Breast epithelium (tissue), 3 donors: ENCODE measurements at regions not wholly inside any gene's neighbourhood (a gene's known extent, or its start where the extent isn't known, plus 50 kb on each side); places are given as distances from the start of the nearest gene placed in this dataset.

Source experiments
- POLR2A ChIP-seq: fragments of 450-650 bp; IDR thresholded peaks from one replicate; pipeline ENCODE4 v1.6.1; 2016; ENCODE audit warnings: antibody characterized with exemption, mild to moderate bottlenecking, moderate library complexity
- POLR2AphosphoS5 ChIP-seq, 3 donors: sonication (generic); formaldehyde crosslinking; IDR thresholded peaks; one replicate each; pipeline ENCODE4 v1.6.1; 2017; ENCODE audit warnings: antibody characterized with exemption in 3 of 3
- TF ChIP-seq, protein P1 (sequence below), 3 donors: fragments of 450-650 bp; IDR thresholded peaks; one replicate each; pipeline ENCODE4 v1.5.1; 2016 to 2017; ENCODE audit warnings: antibody characterized with exemption in 3 of 3, mild to moderate bottlenecking in 3 of 3, moderate library complexity in 3 of 3

DNA sequence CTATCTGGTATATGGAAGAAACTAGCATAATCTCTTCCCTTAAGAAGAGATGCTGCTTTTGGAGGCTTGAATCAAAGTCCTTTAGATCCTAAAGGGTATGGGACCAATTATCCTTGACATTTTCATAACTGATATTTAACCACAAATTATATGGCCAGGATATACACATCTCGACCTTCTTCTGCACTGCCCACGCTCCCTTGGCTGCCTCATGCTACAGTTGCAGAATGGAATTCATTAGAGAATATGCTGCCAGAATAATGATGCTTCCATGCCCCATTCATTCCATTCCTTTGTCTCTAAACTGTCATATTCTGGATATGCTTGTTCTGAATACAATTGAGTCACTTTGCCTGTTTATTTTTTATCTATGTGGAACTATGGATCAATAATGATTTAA is 157.1 kb upstream of the PACRGL start:
- TF ChIP-seq, protein P1, sequence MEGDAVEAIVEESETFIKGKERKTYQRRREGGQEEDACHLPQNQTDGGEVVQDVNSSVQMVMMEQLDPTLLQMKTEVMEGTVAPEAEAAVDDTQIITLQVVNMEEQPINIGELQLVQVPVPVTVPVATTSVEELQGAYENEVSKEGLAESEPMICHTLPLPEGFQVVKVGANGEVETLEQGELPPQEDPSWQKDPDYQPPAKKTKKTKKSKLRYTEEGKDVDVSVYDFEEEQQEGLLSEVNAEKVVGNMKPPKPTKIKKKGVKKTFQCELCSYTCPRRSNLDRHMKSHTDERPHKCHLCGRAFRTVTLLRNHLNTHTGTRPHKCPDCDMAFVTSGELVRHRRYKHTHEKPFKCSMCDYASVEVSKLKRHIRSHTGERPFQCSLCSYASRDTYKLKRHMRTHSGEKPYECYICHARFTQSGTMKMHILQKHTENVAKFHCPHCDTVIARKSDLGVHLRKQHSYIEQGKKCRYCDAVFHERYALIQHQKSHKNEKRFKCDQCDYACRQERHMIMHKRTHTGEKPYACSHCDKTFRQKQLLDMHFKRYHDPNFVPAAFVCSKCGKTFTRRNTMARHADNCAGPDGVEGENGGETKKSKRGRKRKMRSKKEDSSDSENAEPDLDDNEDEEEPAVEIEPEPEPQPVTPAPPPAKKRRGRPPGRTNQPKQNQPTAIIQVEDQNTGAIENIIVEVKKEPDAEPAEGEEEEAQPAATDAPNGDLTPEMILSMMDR (IDR thresholded peaks at IDR 0.05) = no peak
- TF ChIP-seq POLR2A (no peak), POLR2AphosphoS5 (IDR thresholded peaks at IDR 0.05) (no peak)
